ENCODE measurements at regions not wholly inside any gene's neighbourhood (a gene's known extent, or its start where the extent isn't known, plus 50 kb on each side); places are given as distances from the start of the nearest gene placed in this dataset.

GRCh38 chr10:117448802-117449201, 73.6 kb upstream of the PDZD8 start:
- no peaks in the 10 kb centered on the region for H3K4me1 ChIP-seq (replicated peaks in 1 of 2; ENCODE audit: control insufficient read depth in 2 of 2, insufficient read depth in 2 of 2, low read length in 2 of 2)
- H3K9me3 ChIP-seq (replicated peaks; ENCODE audit: control insufficient read depth, insufficient read depth, low read depth, low read length), result peaks cover 5% of the 10 kb centered on the region; the same call in 1 of the 2 replicates
- peak overlapping the region; percentile 9; the same call in 1 of the 2 replicates for H2AFZ ChIP-seq (ENCODE audit: low read depth, low read length)
- no peak for TF ChIP-seq HNRNPUL1 (IDR thresholded peaks at IDR 0.05; ENCODE audit: low read length)
- TF ChIP-seq ETV5 (CRISPR knock-in tag; IDR thresholded peaks at IDR 0.05; ENCODE audit: low read depth), result no peak
- TF ChIP-seq MTA2 (IDR thresholded peaks at IDR 0.05; ENCODE audit: low read depth), result no peak
- H3K79me2 ChIP-seq (ENCODE audit: control insufficient read depth, insufficient read depth, low read length), result no peaks in the 10 kb centered on the region
- no peak overlapping the region for H3K4me2 ChIP-seq (ENCODE audit: insufficient read depth, low read length)
- 0% methylated on average over 3 of the region's 5 CpGs for WGBS (ENCODE audit: insufficient coverage, low coverage, missing lambda C conversion rate)
- no peak for DNase-seq (ENCODE audit: extremely low read depth in 1 of 4, low spot score in 3 of 4)
- no peak overlapping the region for H3K27ac ChIP-seq (ENCODE audit: extremely low read depth, low read depth, low read length)
- H3K9ac ChIP-seq (ENCODE audit: insufficient read depth in 1 of 2, low read depth in 2 of 2, low read length in 2 of 2), result no peak overlapping the region
- CTCF ChIA-PET (ENCODE audit: low intra/inter-chr PET ratio), result interaction anchor here (0.6 kb wide), 1 partner anchor 234 kb away, joined by 3 read pairs; no protein-coding TSS in a partner anchor
- ATAC-seq, result no peak
- H3K36me3 ChIP-seq (ENCODE audit: control insufficient read depth, insufficient read depth, low read length), result no peaks in the 10 kb centered on the region
- no peak overlapping the region for H3K4me3 ChIP-seq
- no peaks in the 10 kb centered on the region for H4K20me1 ChIP-seq (replicated peaks; ENCODE audit: control insufficient read depth, insufficient read depth, low read length)
- H3K27me3 ChIP-seq (ENCODE audit: control insufficient read depth in 2 of 2, insufficient read depth in 2 of 2, low read length in 2 of 2), result no peaks in the 10 kb centered on the region
- no peak for FAIRE-seq
- intact Hi-C loops (cut with micrococcal nuclease), result loop anchor here (1.0 to 10.0 kb wide), 4 partner anchors 18 to 232 kb away; no protein-coding TSS in a partner anchor
- H3K9me1 ChIP-seq (ENCODE audit: control insufficient read depth, insufficient read depth, low read length), result no peaks in the 10 kb centered on the region
- POLR2A ChIA-PET, result interaction anchor here (0.7 kb wide), 1 partner anchor 23 kb away, joined by 4 read pairs; no protein-coding TSS in a partner anchor
- no TSS peak for BruUV-seq (replicated peaks)
- in situ Hi-C loops (cut with MboI), result loop anchor here (25.0 kb wide), 1 partner anchor 212 kb away; the partner anchor contains the start of gene SLC18A2

GRCh38 chr10:117445992-117446391, 70.8 kb upstream of the PDZD8 start:
- 0 out of 2 replicates have a peak overlapping the region, but pooled peaks have one; percentile 16 for H2AFZ ChIP-seq (ENCODE audit: low read depth, low read length)
- H3K4me1 ChIP-seq (replicated peaks in 1 of 2; ENCODE audit: control insufficient read depth in 2 of 2, insufficient read depth in 2 of 2, low read length in 2 of 2), result peaks cover 11 to 14% of the 10 kb centered on the region in 2 experiments; a peak in 3 of 5 replicates
- peaks cover 8% of the 10 kb centered on the region for H3K9me3 ChIP-seq (replicated peaks; ENCODE audit: control insufficient read depth, insufficient read depth, low read depth, low read length)
- no peak for DNase-seq (ENCODE audit: extremely low read depth in 1 of 4, low spot score in 3 of 4)
- intact Hi-C loops (cut with micrococcal nuclease), result loop anchor here (10.0 kb wide), 1 partner anchor 121 kb away; no protein-coding TSS in a partner anchor
- H3K9ac ChIP-seq (ENCODE audit: insufficient read depth in 1 of 2, low read depth in 2 of 2, low read length in 2 of 2), result no peak overlapping the region
- no peak overlapping the region for H3K4me2 ChIP-seq (ENCODE audit: insufficient read depth, low read length)
- no peaks in the 10 kb centered on the region for H3K36me3 ChIP-seq (ENCODE audit: control insufficient read depth, insufficient read depth, low read length)
- H4K20me1 ChIP-seq (replicated peaks; ENCODE audit: control insufficient read depth, insufficient read depth, low read length), result no peaks in the 10 kb centered on the region
- in situ Hi-C loops (cut with MboI), result loop anchor here (25.0 kb wide), 1 partner anchor 209 kb away; the partner anchor contains the start of gene SLC18A2
- H3K9me1 ChIP-seq (ENCODE audit: control insufficient read depth, insufficient read depth, low read length), result no peaks in the 10 kb centered on the region
- no TSS peak for BruUV-seq (replicated peaks)
- no peak for FAIRE-seq
- no peak for ATAC-seq
- H3K79me2 ChIP-seq (ENCODE audit: control insufficient read depth, insufficient read depth, low read length), result no peaks in the 10 kb centered on the region
- no peaks in the 10 kb centered on the region for H3K27me3 ChIP-seq (ENCODE audit: control insufficient read depth in 2 of 2, insufficient read depth in 2 of 2, low read length in 2 of 2)
- 26% methylated on average over 3 of the region's 3 CpGs for WGBS (ENCODE audit: insufficient coverage, low coverage, missing lambda C conversion rate)
- ChIA-PET CTCF (ENCODE audit: low intra/inter-chr PET ratio) (no interaction called here), POLR2A (interaction anchor here (1.6 kb wide), 1 partner anchor 13 kb away, joined by 7 read pairs; no protein-coding TSS in a partner anchor)
- H3K4me3 ChIP-seq, result no peak overlapping the region
- no peak overlapping the region for H3K27ac ChIP-seq (ENCODE audit: extremely low read depth, low read depth, low read length)
- TF ChIP-seq KAT8 (IDR thresholded peaks at IDR 0.05; ENCODE audit: low read depth) (no peak), NEUROD1 (IDR thresholded peaks at IDR 0.05; ENCODE audit: borderline replicate concordance, low read depth, low read length, partially characterized antibody) (no peak), CAMTA2 (CRISPR knock-in tag; conservative IDR thresholded peaks at IDR 0.05) (no peak), DEAF1 (CRISPR knock-in tag; IDR thresholded peaks at IDR 0.05) (no peak), ATF1 (CRISPR knock-in tag; IDR thresholded peaks at IDR 0.05) (no peak), ATF1 (tag; IDR thresholded peaks at IDR 0.05) (no peak), GTF2F1 (IDR thresholded peaks at IDR 0.05; ENCODE audit: low read depth, low read length) (no peak), RBM17 (IDR thresholded peaks at IDR 0.05; ENCODE audit: borderline replicate concordance, low read depth, low read length) (no peak)
- TF ChIP-seq, protein P1, sequence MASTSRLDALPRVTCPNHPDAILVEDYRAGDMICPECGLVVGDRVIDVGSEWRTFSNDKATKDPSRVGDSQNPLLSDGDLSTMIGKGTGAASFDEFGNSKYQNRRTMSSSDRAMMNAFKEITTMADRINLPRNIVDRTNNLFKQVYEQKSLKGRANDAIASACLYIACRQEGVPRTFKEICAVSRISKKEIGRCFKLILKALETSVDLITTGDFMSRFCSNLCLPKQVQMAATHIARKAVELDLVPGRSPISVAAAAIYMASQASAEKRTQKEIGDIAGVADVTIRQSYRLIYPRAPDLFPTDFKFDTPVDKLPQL (IDR thresholded peaks at IDR 0.05; ENCODE audit: extremely low read depth, insufficient read length), result no peak
- TF ChIP-seq, protein P2, sequence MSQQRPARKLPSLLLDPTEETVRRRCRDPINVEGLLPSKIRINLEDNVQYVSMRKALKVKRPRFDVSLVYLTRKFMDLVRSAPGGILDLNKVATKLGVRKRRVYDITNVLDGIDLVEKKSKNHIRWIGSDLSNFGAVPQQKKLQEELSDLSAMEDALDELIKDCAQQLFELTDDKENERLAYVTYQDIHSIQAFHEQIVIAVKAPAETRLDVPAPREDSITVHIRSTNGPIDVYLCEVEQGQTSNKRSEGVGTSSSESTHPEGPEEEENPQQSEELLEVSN (IDR thresholded peaks at IDR 0.05; ENCODE audit: borderline replicate concordance in 1 of 2, extremely low read depth in 1 of 2, insufficient read depth in 1 of 2, insufficient read length in 1 of 2, low read depth in 1 of 2, low read length in 1 of 2, poor library complexity in 1 of 2, severe bottlenecking in 1 of 2), result no peak

Data from K562 (cell line).